ENCODE measurements at regions not wholly inside any gene's neighbourhood (a gene's known extent, or its start where the extent isn't known, plus 50 kb on each side); places are given as distances from the start of the nearest gene placed in this dataset.

GRCh38 chr17:77480199-77480508 is 339.4 kb downstream of the SEC14L1 start:
- Histone ChIP-seq H3K79me1 (ENCODE audit: low read depth, low read length) (peaks cover 28% of the 10 kb centered on the region), H4K20me1 (replicated peaks in 1 of 2; ENCODE audit: control insufficient read depth in 1 of 2, insufficient read depth in 2 of 2, low read length in 2 of 2) (peaks cover 11 to 21% of the 10 kb centered on the region in 2 experiments), H2BK15ac (ENCODE audit: low read length) (no peak overlapping the region), H3K79me2 (ENCODE audit: control insufficient read depth in 1 of 2, insufficient read depth in 2 of 2, low read length in 2 of 2) (peaks cover 13 to 95% of the 10 kb centered on the region in 2 experiments), H4K8ac (ENCODE audit: extremely low read depth, insufficient read depth, low read length) (peak overlapping the region; percentile 39; the same call in 1 of the 2 replicates), H3K14ac (ENCODE audit: insufficient read length) (no peak overlapping the region), H2BK12ac (ENCODE audit: low read depth, low read length) (peak overlapping the region; percentile 75; the same call in 1 of the 2 replicates), H3K56ac (replicated peaks; ENCODE audit: insufficient read length, low read depth, low read length) (no peak overlapping the region), H3K9me3 (ENCODE audit: insufficient read depth in 2 of 2, low read depth in 1 of 2, low read length in 1 of 2) (no peaks in the 10 kb centered on the region; a peak in 1 of 4 replicates), H3K4me3 (ENCODE audit: extremely low read depth in 1 of 4, insufficient read depth in 2 of 4, low read depth in 3 of 4, low read length in 4 of 4) (no peak overlapping the region), H2AFZ (ENCODE audit: low read length) (no peak overlapping the region), H3K4ac (replicated peaks; ENCODE audit: insufficient read length, low read depth, low read length) (no peak overlapping the region), H2BK120ac (replicated peaks; ENCODE audit: low read depth, low read length) (no peak overlapping the region), H3K36me3 (ENCODE audit: control insufficient read depth in 2 of 4, insufficient read depth in 4 of 4, low read length in 3 of 4) (peaks cover 8 to 22% (median 15%) of the 10 kb centered on the region in 4 experiments; a peak in 6 of 8 replicates), H3K9ac (replicated peaks in 1 of 4; ENCODE audit: extremely low read depth in 1 of 4, low read depth in 3 of 4, low read length in 3 of 4) (peak overlapping the region in 2 of 4 experiments; percentile 13 to 32; a peak in 1 of 7 replicates), H3K4me2 (ENCODE audit: insufficient read depth in 1 of 2, low read depth in 2 of 2, low read length in 2 of 2) (peak overlapping the region in 1 of 2 experiments; percentile 5; a peak in 1 of 4 replicates), H2AK5ac (ENCODE audit: low read depth, low read length) (0 out of 2 replicates have a peak overlapping the region, but pooled peaks have one; percentile 25), H3K23ac (ENCODE audit: insufficient read length) (no peak overlapping the region), H3K4me1 (replicated peaks in 1 of 4; ENCODE audit: control insufficient read depth in 3 of 4, insufficient read depth in 4 of 4, low read length in 3 of 4) (peaks cover 8 to 48% (median 33%) of the 10 kb centered on the region in 4 experiments), H2BK20ac (ENCODE audit: low read length) (0 out of 2 replicates have a peak overlapping the region, but pooled peaks have one; percentile 80), H3K23me2 (ENCODE audit: low read depth, low read length) (peaks cover 12% of the 10 kb centered on the region; the same call in 1 of the 2 replicates), H3K27ac (ENCODE audit: low read depth, low read length) (peak overlapping the region; percentile 71), H3K27me3 (replicated peaks in 1 of 4; ENCODE audit: control insufficient read depth in 3 of 4, extremely low read depth in 1 of 4, insufficient read depth in 3 of 4, low read length in 3 of 4) (no peaks in the 10 kb centered on the region), H2BK5ac (ENCODE audit: low read depth, low read length) (peak overlapping the region; percentile 87), H4K5ac (ENCODE audit: insufficient read length, low read depth, low read length) (peak overlapping the region; percentile 26), H4K91ac (replicated peaks; ENCODE audit: insufficient read length, low read length) (peak overlapping the region; percentile 52), H3K18ac (ENCODE audit: extremely low read depth, low read length) (peak overlapping the region; percentile 90; the same call in 1 of the 2 replicates)
- CTCF ChIA-PET (ENCODE audit: partially characterized antibody): interaction anchor here (1.0 to 2.7 kb wide), 3 partner anchors 32 to 121 kb away, joined by 3 to 9 read pairs (median 4); no protein-coding TSS in a partner anchor
- WGBS, 2 experiments (ENCODE audit: extremely low coverage in 1 of 2, insufficient coverage in 1 of 2, insufficient read length in 1 of 2, insufficient replicate concordance in 2 of 2, low coverage in 1 of 2, low lambda C conversion rate in 2 of 2, missing lambda C conversion rate in 1 of 2): 59% methylated on average over 7 of the region's 7 CpGs; no CpG with 5 or more reads in 1 of the 2 experiments
- no peak for FAIRE-seq
- TF ChIP-seq CTCF (IDR thresholded peaks at IDR 0.05; ENCODE audit: control extremely low read depth in 1 of 3, insufficient read depth in 1 of 3, low read depth in 1 of 3, low read length in 3 of 3): peak in 1 of 3 experiments; percentile 15; a peak in 1 of 4 replicates
- TF ChIP-seq POLR2AphosphoS5 (IDR thresholded peaks at IDR 0.05; ENCODE audit: low read depth, low read length): no peak
- DNase-seq (ENCODE audit: low read depth in 1 of 2, low spot score in 2 of 2): no peak
- POLR2A ChIA-PET (ENCODE audit: partially characterized antibody): interaction anchor here (1.3 kb wide), 1 partner anchor 9 kb away, joined by 5 read pairs; no protein-coding TSS in a partner anchor
